ENCODE measurements at regions not wholly inside any gene's neighbourhood (a gene's known extent, or its start where the extent isn't known, plus 50 kb on each side); places are given as distances from the start of the nearest gene placed in this dataset.

DNA sequence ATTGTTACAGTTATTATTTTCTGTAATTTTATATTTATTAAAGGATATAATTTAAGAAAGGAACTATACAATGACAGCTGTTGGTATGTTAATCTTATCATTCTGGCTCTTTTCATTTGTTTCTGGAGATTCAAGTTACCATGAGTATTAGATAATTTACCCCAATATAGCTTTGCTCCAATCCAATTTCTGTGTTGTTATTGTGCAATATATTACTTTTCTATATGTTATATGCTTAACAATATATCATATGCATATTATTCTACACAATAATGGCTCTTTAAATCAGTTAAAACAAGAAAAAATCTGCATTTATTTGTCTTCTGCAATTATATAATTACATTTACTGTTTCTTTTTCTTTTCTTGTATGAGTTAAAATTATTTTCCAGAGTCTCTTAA lies 1650.9 kb downstream of the BRINP3 start:
- TF ChIP-seq, protein P1, sequence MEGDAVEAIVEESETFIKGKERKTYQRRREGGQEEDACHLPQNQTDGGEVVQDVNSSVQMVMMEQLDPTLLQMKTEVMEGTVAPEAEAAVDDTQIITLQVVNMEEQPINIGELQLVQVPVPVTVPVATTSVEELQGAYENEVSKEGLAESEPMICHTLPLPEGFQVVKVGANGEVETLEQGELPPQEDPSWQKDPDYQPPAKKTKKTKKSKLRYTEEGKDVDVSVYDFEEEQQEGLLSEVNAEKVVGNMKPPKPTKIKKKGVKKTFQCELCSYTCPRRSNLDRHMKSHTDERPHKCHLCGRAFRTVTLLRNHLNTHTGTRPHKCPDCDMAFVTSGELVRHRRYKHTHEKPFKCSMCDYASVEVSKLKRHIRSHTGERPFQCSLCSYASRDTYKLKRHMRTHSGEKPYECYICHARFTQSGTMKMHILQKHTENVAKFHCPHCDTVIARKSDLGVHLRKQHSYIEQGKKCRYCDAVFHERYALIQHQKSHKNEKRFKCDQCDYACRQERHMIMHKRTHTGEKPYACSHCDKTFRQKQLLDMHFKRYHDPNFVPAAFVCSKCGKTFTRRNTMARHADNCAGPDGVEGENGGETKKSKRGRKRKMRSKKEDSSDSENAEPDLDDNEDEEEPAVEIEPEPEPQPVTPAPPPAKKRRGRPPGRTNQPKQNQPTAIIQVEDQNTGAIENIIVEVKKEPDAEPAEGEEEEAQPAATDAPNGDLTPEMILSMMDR (IDR thresholded peaks at IDR 0.05), result no peak
- TF ChIP-seq SMC3 (IDR thresholded peaks at IDR 0.05) (no peak), CBX8 (IDR thresholded peaks at IDR 0.05) (no peak), BHLHE40 (IDR thresholded peaks at IDR 0.05; ENCODE audit: low read depth, low read length) (no peak), POLR2A (IDR thresholded peaks at IDR 0.05; ENCODE audit: low read length) (no peak), HEYL (CRISPR knock-in tag; IDR thresholded peaks at IDR 0.05) (no peak), HOXA7 (CRISPR knock-in tag; IDR thresholded peaks at IDR 0.05) (no peak), MAZ (IDR thresholded peaks at IDR 0.05; ENCODE audit: borderline replicate concordance, low read depth, low read length) (no peak), ESRRA (IDR thresholded peaks at IDR 0.05; ENCODE audit: borderline replicate concordance, low read length) (no peak)
- TF ChIP-seq, protein P2, sequence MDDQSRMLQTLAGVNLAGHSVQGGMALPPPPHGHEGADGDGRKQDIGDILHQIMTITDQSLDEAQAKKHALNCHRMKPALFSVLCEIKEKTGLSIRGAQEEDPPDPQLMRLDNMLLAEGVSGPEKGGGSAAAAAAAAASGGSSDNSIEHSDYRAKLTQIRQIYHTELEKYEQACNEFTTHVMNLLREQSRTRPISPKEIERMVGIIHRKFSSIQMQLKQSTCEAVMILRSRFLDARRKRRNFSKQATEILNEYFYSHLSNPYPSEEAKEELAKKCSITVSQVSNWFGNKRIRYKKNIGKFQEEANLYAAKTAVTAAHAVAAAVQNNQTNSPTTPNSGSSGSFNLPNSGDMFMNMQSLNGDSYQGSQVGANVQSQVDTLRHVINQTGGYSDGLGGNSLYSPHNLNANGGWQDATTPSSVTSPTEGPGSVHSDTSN (IDR thresholded peaks at IDR 0.05), result no peak
- TF ChIP-seq, protein P3, sequence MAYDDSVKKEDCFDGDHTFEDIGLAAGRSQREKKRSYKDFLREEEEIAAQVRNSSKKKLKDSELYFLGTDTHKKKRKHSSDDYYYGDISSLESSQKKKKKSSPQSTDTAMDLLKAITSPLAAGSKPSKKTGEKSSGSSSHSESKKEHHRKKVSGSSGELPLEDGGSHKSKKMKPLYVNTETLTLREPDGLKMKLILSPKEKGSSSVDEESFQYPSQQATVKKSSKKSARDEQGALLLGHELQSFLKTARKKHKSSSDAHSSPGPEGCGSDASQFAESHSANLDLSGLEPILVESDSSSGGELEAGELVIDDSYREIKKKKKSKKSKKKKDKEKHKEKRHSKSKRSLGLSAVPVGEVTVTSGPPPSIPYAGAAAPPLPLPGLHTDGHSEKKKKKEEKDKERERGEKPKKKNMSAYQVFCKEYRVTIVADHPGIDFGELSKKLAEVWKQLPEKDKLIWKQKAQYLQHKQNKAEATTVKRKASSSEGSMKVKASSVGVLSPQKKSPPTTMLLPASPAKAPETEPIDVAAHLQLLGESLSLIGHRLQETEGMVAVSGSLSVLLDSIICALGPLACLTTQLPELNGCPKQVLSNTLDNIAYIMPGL (CRISPR knock-in tag; IDR thresholded peaks at IDR 0.05; ENCODE audit: borderline replicate concordance), result no peak

All from A549 (cell line).